Activated naive CD8-positive, alpha-beta T cell (primary cell): ENCODE measurements at regions not wholly inside any gene's neighbourhood (a gene's known extent, or its start where the extent isn't known, plus 50 kb on each side); places are given as distances from the start of the nearest gene placed in this dataset.

Source experiments
- H3K27ac Mint-ChIP-seq: one replicate; pipeline ENCODE4 v1.8.0; 2021; ENCODE audit warnings: mixed read lengths
- H3K27me3 Mint-ChIP-seq: one replicate; pipeline ENCODE4 v1.8.0; 2021; ENCODE audit warnings: mixed read lengths
- H3K36me3 Mint-ChIP-seq: one replicate; pipeline ENCODE4 v1.8.0; 2021; ENCODE audit warnings: mixed read lengths
- H3K4me1 Mint-ChIP-seq: one replicate; pipeline ENCODE4 v1.8.0; 2021; ENCODE audit warnings: low read depth, mixed read lengths
- H3K4me3 Mint-ChIP-seq: one replicate; pipeline ENCODE4 v1.8.0; 2021; ENCODE audit warnings: mild to moderate bottlenecking, mixed read lengths
- H3K9me3 Mint-ChIP-seq: one replicate; pipeline ENCODE4 v1.8.0; 2021; ENCODE audit warnings: low read depth, mixed read lengths

DNA sequence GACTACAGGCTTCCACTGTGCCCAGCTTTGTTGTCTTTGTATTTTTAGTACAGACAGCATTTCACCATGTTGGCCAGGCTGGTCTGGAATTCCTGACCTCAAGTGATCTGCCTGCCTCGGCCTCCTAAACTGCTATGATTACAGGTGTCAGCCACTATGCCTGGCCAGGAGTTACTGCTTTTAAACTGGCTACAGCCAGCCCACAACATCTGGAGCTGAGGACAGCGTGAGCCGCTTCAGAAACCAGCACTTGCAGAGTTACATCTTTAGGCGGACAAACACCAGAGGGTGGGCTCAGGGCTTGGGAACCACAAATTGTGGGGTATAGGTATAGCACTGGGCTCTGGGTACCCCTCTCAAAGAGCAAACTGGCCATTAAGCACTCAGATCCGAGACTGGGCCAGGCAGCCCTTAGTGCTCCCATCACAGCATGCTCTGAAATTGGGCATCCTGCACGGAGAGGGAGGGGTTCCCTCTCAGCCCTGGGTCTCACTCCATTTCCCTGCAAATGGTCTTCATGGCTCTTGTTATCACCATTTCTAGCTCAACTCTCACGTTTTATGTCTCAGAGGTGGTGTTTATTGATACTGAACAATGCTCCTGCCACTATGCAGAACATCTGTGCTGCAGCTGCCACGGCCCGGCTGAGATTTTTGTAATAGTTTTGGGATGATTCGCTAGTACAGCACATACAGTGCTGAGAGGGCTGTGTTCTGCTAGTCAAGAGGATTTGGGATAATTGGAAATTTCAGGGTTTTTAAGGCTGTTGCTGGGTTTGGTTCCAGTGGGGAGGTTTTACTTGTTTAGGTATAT lies 146.4 kb upstream of the LYZL2 start:
- Mint-ChIP-seq H3K27ac (no peak overlapping the region), H3K27me3 (no peaks in the 10 kb centered on the region), H3K4me3 (no peak overlapping the region), H3K9me3 (peaks cover 6% of the 10 kb centered on the region), H3K4me1 (no peaks in the 10 kb centered on the region), H3K36me3 (peaks cover 3% of the 10 kb centered on the region)

DNA sequence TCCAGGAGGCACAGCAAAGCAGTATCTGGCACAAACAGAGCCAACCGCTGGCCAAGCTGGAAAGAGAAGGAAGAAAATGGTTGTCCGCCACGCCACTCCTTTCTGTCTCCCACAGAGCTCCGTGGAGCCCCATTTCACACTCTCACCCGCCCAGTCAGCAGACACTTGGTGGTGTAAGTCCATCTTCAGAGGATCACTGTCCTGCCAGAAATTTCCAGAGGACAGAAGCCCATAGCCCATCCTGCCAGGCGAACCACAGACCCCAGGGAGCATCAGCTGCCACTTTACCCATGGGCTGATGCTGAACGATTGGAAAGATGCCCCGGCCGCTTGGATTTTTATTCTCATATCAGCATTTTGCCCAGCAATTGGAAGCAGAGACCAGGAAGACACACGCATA lies 144.7 kb upstream of the LYZL2 start:
- Mint-ChIP-seq H3K4me3 (no peak overlapping the region), H3K27ac (no peak overlapping the region), H3K36me3 (peaks cover 3% of the 10 kb centered on the region), H3K27me3 (no peaks in the 10 kb centered on the region), H3K9me3 (peaks cover 6% of the 10 kb centered on the region), H3K4me1 (no peaks in the 10 kb centered on the region)

DNA sequence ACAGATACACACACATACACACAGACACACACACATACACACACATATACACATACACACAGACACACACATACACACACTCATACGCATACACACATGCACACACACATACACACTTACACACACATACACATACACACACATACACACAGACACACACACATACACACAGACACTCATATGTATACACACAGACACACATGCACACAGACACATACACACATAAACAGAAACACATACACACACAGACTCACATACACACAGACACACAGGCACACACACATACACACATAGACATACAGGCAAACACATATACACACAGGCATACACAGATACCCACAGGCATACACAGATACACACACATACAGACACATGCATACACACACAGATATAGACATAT lies 143.9 kb upstream of the LYZL2 start:
- Mint-ChIP-seq H3K27ac (no peak overlapping the region), H3K4me3 (no peak overlapping the region), H3K27me3 (no peaks in the 10 kb centered on the region), H3K4me1 (no peaks in the 10 kb centered on the region), H3K36me3 (peaks cover 3% of the 10 kb centered on the region), H3K9me3 (peaks cover 6% of the 10 kb centered on the region)

DNA sequence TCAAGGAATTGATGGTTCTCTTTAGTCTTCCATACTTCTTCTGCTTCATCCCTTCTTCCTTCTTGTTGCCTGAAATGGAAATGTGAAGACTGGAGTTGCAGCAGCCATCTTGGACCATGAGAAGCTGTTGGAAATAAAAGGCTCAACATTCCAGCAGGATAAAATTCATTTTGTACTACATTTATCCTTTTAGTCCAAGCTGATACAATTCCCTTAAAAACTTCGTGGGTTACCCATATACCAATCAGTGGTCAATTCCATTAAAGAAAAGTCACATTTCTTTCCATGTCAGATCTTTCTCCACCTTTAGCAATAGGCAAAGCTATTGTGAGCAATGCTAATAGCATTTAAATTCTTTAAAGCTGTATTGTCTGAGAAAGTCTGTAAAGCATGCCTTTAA lies 141.3 kb upstream of the LYZL2 start:
- Mint-ChIP-seq H3K4me3 (no peak overlapping the region), H3K27ac (no peak overlapping the region), H3K27me3 (no peaks in the 10 kb centered on the region), H3K36me3 (peaks cover 3% of the 10 kb centered on the region), H3K4me1 (no peaks in the 10 kb centered on the region), H3K9me3 (peaks cover 6% of the 10 kb centered on the region)

DNA sequence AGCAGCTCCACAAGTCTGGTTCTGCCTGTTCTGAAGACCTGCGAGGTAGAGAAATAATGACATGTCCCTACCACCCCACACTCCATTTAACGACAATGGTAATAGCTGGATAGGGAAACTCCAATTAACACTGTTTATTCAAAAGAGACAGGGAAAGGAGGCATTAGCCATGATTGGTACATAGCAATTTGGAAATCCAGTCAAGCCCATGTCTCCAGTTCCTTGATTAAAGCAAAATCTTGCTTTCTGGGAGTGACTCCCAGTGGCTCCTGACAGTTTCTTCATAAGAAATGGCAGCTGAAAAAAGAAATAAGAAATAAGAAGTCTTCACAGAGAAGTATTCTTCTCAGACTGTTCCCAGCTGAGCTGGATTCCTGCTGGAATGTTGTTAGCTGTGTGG lies 140.7 kb upstream of the LYZL2 start:
- Mint-ChIP-seq H3K4me3 (no peak overlapping the region), H3K9me3 (peaks cover 6% of the 10 kb centered on the region), H3K36me3 (peaks cover 3% of the 10 kb centered on the region), H3K27ac (no peak overlapping the region), H3K27me3 (no peaks in the 10 kb centered on the region), H3K4me1 (no peaks in the 10 kb centered on the region)

DNA sequence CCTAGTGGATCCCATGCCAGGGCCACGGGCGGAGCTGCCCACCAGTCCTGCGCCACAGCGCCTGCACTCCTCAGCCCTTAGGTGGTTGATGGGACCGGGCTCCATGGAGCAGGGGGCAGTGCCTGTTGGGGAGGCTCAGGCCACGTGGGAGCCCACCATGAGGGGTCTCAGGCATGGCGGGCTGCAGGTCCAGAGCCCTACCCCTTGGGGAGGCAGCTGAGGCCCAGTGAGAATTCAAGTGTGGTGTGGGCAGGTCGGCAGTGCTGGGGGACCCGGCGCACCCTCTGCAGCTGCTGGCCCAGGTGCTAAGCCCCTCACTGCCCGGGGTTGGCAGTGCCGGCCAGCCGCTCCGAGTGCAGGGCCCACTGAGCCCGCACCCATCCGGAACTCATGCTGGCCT lies 139.8 kb upstream of the LYZL2 start:
- peaks cover 3% of the 10 kb centered on the region for H3K36me3 Mint-ChIP-seq
- H3K27ac Mint-ChIP-seq, result no peak overlapping the region
- H3K9me3 Mint-ChIP-seq, result peaks cover 6% of the 10 kb centered on the region
- H3K4me3 Mint-ChIP-seq, result no peak overlapping the region
- no peaks in the 10 kb centered on the region for H3K27me3 Mint-ChIP-seq
- H3K4me1 Mint-ChIP-seq, result no peaks in the 10 kb centered on the region

DNA sequence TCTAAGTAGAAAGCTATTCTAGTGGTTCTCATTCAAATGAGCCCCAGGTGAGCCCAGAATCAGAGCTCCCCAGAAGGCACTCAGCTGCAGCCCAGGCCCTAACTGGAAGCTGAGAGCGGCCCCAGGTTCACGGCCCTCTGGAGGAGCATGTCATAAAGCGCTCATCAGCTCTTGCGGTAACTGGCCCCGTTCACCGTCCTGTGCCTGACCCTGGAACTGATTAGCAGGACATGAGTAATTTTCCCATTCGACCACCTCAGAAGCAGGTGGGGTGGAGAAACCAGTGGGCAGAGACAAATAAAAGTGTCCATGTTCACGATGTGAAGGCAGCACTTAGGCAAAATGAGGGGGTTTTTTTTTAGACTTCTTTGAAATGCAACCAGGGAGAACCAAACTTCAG lies 136.1 kb upstream of the LYZL2 start:
- no peak overlapping the region for H3K4me3 Mint-ChIP-seq
- no peak overlapping the region for H3K27ac Mint-ChIP-seq
- no peaks in the 10 kb centered on the region for H3K4me1 Mint-ChIP-seq
- no peaks in the 10 kb centered on the region for H3K36me3 Mint-ChIP-seq
- H3K27me3 Mint-ChIP-seq, result no peaks in the 10 kb centered on the region
- no peaks in the 10 kb centered on the region for H3K9me3 Mint-ChIP-seq

DNA sequence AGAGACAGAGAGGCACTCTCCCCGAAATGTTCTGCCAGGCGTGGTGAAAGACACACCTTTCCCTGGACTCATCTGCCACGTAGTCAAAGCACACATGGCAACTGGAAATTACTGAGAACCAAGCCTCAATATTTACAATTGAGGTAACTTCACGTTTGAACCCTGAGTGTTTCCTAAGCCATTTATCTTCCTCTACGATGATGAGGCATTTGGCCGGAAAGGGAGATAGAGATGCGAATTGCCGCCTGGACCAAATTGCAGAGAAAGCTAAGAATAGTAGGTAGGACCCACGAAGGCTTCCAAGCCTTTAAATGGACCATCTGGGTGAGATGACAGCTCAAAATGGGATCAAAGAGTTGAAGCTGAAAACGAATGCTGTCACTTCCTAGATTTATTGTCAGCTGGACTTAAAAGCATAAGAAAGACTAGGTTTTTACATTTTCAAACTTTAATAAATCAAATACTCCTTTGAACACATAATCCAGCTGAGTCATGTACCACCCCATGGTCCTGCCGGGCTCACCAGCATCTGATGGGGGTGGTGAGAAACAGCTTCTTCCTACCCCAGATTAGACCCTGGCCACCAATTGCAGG lies 135.6 kb upstream of the LYZL2 start:
- Mint-ChIP-seq H3K36me3 (no peaks in the 10 kb centered on the region), H3K27ac (no peak overlapping the region), H3K4me3 (no peak overlapping the region), H3K9me3 (no peaks in the 10 kb centered on the region), H3K27me3 (no peaks in the 10 kb centered on the region), H3K4me1 (no peaks in the 10 kb centered on the region)

DNA sequence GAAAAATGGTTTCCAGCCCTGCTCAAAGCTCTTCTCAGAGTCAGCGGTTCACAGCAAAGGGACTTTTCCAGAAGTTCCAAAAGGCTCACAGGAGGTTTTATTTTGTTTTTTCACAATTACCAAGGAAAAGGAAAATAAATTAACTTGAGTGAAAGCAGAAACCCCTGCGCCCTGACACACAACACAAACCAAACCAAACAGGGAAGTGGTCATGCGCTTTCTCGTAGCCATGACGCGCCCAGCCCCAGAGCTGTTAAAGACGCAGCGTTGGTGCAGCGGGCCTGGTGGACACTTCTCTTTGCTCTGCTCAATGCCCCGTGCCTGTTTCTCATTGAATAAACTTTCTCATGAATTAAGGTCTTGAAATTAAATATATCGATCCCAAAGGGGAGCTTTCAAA lies 134.4 kb upstream of the LYZL2 start:
- H3K27me3 Mint-ChIP-seq, result no peaks in the 10 kb centered on the region

DNA sequence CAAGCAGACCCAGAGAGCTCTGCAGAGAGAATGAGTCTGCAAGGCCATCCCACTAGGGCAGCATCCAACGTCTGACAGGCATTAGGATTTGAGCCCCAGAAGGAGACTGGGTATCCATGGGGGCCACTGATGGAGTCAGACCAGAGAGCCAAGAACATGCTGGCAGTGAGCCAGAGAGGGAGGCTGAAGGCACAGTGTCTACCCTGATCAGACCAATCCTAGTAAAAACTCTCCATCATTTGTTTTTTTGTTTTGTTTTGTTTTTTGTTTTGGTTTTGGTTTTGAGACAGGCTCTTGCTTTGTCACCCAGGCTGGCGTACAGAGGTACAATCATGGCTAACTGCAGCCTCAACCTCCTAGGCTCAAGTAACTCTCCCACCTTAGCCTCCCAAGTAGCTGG lies 133.1 kb upstream of the LYZL2 start:
- H3K4me3 Mint-ChIP-seq, result no peak overlapping the region
- H3K4me1 Mint-ChIP-seq, result no peaks in the 10 kb centered on the region
- no peaks in the 10 kb centered on the region for H3K9me3 Mint-ChIP-seq
- no peaks in the 10 kb centered on the region for H3K36me3 Mint-ChIP-seq
- H3K27ac Mint-ChIP-seq, result no peak overlapping the region
- no peaks in the 10 kb centered on the region for H3K27me3 Mint-ChIP-seq

More for the DNA sequence above, 134.4 kb upstream of the LYZL2 start:
- no peak overlapping the region for H3K27ac Mint-ChIP-seq
- H3K9me3 Mint-ChIP-seq, result no peaks in the 10 kb centered on the region
- no peak overlapping the region for H3K4me3 Mint-ChIP-seq
- H3K4me1 Mint-ChIP-seq, result no peaks in the 10 kb centered on the region
- H3K36me3 Mint-ChIP-seq, result no peaks in the 10 kb centered on the region

DNA sequence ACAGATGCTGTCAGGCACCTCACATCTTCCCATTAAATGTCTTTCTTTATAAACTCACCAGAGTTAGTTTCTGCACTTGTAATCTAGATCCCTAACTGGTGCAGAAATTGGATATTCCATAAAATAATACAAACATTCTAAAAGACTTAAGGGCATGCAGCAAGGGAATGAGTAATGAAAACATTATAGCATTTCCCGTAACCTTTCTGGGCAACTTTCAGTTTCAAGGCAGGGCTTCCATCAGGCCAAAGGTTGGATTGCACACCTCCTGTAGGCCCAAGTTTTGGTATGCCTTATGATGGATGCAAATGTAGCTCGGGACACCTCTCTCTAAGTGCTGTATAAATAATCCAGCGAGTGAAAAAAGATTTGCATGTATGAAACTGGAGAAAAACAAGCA lies 129.9 kb upstream of the LYZL2 start:
- no peaks in the 10 kb centered on the region for H3K36me3 Mint-ChIP-seq
- no peak overlapping the region for H3K27ac Mint-ChIP-seq
- no peak overlapping the region for H3K4me3 Mint-ChIP-seq
- H3K4me1 Mint-ChIP-seq, result no peaks in the 10 kb centered on the region
- no peaks in the 10 kb centered on the region for H3K9me3 Mint-ChIP-seq
- no peaks in the 10 kb centered on the region for H3K27me3 Mint-ChIP-seq

DNA sequence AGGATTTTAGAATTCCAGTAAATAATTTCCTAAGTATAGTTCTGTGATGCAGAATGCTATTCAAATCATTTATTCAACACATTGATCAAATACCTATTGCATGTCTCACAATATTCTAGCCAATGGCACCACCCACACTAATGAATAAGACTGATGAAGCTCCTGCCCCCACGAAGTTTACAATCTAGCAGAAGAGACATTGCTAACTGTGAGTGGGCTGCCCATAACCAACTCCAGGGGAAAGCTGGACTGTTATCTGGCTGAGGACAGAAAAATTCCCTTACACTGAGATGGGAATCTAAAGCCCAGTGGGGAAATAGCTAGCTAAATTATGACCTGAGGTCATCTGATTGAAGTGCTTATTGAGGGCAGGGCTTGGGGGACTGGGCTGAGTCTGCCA lies 128.8 kb upstream of the LYZL2 start:
- no peaks in the 10 kb centered on the region for H3K27me3 Mint-ChIP-seq

DNA sequence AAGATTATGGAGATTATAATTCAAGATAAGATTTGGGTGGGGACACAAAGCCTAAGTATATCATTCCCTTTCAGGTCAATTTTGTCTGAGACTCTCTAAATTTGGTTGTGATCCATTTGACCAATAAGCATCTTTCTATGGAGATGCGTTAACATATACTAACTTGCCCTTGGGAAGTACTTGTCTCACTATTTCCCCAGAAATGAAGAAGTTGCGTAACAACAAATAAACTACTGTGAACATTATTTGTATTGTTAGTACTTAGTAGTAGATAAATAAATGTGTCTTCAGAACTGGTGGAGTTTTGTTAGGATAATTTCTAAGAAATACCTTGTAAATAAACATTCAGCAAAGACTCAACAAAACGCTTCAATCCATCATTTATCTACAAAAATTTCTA lies 127.3 kb upstream of the LYZL2 start:
- no peaks in the 10 kb centered on the region for H3K36me3 Mint-ChIP-seq
- H3K9me3 Mint-ChIP-seq, result no peaks in the 10 kb centered on the region
- H3K4me3 Mint-ChIP-seq, result no peak overlapping the region
- no peaks in the 10 kb centered on the region for H3K4me1 Mint-ChIP-seq
- no peaks in the 10 kb centered on the region for H3K27me3 Mint-ChIP-seq
- H3K27ac Mint-ChIP-seq, result no peak overlapping the region

More for the DNA sequence above, 128.8 kb upstream of the LYZL2 start:
- H3K4me1 Mint-ChIP-seq, result no peaks in the 10 kb centered on the region
- H3K27ac Mint-ChIP-seq, result no peak overlapping the region
- no peaks in the 10 kb centered on the region for H3K9me3 Mint-ChIP-seq
- no peaks in the 10 kb centered on the region for H3K36me3 Mint-ChIP-seq
- no peak overlapping the region for H3K4me3 Mint-ChIP-seq

DNA sequence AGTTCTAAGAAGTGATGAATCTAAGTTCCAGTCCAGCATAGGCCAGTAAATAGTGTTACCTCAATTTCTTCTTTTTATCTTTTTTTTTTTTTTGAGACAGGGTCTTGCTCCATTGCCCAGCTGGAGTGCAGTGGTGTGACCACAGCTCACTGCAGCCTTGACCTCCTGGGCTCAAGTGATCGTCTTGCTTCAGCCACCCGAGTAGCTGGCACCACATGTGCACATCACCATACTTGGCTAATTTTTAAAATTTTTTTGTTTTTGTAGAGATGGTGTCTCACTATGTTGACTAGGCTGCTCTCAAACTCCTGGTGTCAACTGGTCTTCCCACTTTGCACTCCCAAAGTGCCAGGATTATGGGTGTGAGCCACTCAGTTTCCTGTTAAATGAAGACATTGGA lies 126.6 kb upstream of the LYZL2 start:
- Mint-ChIP-seq H3K4me1 (peaks cover 4% of the 10 kb centered on the region), H3K27ac (no peak overlapping the region), H3K36me3 (no peaks in the 10 kb centered on the region), H3K27me3 (no peaks in the 10 kb centered on the region), H3K4me3 (no peak overlapping the region), H3K9me3 (no peaks in the 10 kb centered on the region)

DNA sequence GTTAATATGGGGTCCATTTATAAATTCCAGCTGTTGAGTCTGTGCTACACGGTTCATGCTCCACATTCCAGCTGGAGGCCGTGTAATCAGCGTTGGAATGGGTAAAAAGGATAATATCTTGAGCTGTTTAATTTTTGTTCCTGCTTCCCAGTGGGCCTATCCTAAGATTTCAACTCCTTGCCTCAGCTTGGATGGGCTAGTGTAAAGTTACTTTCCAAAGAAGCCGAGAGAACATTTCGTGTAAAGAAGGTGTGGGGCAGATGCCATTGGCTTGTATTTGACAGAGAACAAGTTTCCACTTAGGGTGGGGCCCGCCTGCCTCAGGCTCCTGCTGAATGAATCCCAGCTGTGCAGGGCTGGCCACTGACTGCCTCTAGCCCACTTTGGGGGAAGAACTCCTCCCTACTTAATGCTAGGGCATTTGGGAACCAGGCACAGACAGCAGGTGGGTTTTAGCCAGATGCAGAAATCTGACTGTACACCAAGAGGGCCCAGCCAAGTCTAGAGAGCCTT lies 125.9 kb upstream of the LYZL2 start:
- H3K4me1 Mint-ChIP-seq, result peaks cover 8% of the 10 kb centered on the region
- H3K27me3 Mint-ChIP-seq, result no peaks in the 10 kb centered on the region
- no peak overlapping the region for H3K27ac Mint-ChIP-seq
- no peak overlapping the region for H3K4me3 Mint-ChIP-seq
- no peaks in the 10 kb centered on the region for H3K36me3 Mint-ChIP-seq
- H3K9me3 Mint-ChIP-seq, result no peaks in the 10 kb centered on the region

DNA sequence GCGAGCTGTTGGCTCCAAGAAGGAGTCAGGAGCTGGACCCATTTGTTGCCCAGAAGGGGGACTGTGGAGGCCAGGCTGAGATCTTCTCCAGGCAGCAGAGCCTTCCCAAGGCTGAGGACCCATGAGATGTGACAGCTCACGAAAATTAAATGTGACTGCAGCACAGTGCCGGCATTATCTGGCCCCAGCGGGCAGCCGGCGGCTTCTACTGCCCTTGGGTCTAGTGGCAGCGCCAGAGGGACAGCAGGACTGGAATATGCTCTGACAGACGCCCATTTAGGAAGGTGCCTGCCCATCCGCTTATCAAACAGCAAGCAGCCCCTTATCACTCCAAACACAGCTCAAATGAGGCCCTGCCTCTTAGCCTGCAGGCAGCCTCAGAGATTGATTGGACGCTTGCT lies 122.9 kb upstream of the LYZL2 start:
- H3K9me3 Mint-ChIP-seq, result no peaks in the 10 kb centered on the region
- peaks cover 8% of the 10 kb centered on the region for H3K4me1 Mint-ChIP-seq
- no peak overlapping the region for H3K4me3 Mint-ChIP-seq
- no peaks in the 10 kb centered on the region for H3K36me3 Mint-ChIP-seq
- no peaks in the 10 kb centered on the region for H3K27me3 Mint-ChIP-seq
- H3K27ac Mint-ChIP-seq, result no peak overlapping the region
